H1 (cell line): ENCODE measurements at regions not wholly inside any gene's neighbourhood (a gene's known extent, or its start where the extent isn't known, plus 50 kb on each side); places are given as distances from the start of the nearest gene placed in this dataset.
A peak's percentile ranks its signal among the peaks of the same experiment; 100 is the strongest.

Source experiments
- CTCF ChIA-PET: fragments of 300-600 bp; sonication (Branson Sonifier 250); formaldehyde crosslinking; loops from one replicate; lab custom pipeline; 2021; ENCODE audit not compliant: partially characterized antibody; lab: Charles Lee
- POLR2A ChIA-PET: fragments of 300-600 bp; sonication (Branson Sonifier 250); formaldehyde crosslinking; loops from one replicate; lab custom pipeline; 2021; ENCODE audit warnings: inconsistent platforms; ENCODE audit not compliant: partially characterized antibody; lab: Charles Lee
- DNase-seq, 2 experiments: peaks; one replicate each; pipeline versions ENCODE4 v3.0.0 to v3.0.0-alpha.2; 2010 to 2022; ENCODE audit warnings: low spot score in 2 of 2, low read depth in 1 of 2, mixed read lengths in 1 of 2
- FAIRE-seq: peaks from 2 replicates; lab custom pipeline; 2011; peaks lifted over from hg19 to GRCh38; lab: Jason Lieb, UNC
- H2AFZ ChIP-seq: 2 replicates; pipeline ENCODE4 v1.8.1; 2012; ENCODE audit warnings: low read length, inconsistent platforms
- H2AK5ac ChIP-seq: 2 replicates; pipeline ENCODE4 v1.6.1; 2013; ENCODE audit warnings: low read depth, low read length
- H2BK120ac ChIP-seq: replicated peaks from 2 replicates; pipeline ENCODE3; 2013; ENCODE audit warnings: low read depth, low read length, inconsistent platforms
- H2BK12ac ChIP-seq: 2 replicates; pipeline ENCODE4 v1.6.1; 2013; ENCODE audit warnings: low read depth, low read length
- H2BK15ac ChIP-seq: 2 replicates; pipeline ENCODE4 v1.6.1; 2013; ENCODE audit warnings: low read length
- H2BK20ac ChIP-seq: 2 replicates; pipeline ENCODE4 v1.6.1; 2013; ENCODE audit warnings: low read length
- H2BK5ac ChIP-seq: 2 replicates; pipeline ENCODE4 v1.6.1; 2013; ENCODE audit warnings: low read depth, low read length
- H3K14ac ChIP-seq: 2 replicates; pipeline ENCODE4 v1.6.1; 2013; ENCODE audit warnings: inconsistent platforms; ENCODE audit not compliant: insufficient read length
- H3K18ac ChIP-seq: 2 replicates; pipeline ENCODE4 v1.6.1; 2013; ENCODE audit warnings: low read length; ENCODE audit errors: extremely low read depth
- H3K23ac ChIP-seq: 2 replicates; pipeline ENCODE4 v1.6.1; 2013; ENCODE audit warnings: inconsistent platforms; ENCODE audit not compliant: insufficient read length
- H3K23me2 ChIP-seq: 2 replicates; pipeline ENCODE4 v1.6.1; 2013; ENCODE audit warnings: low read depth, low read length
- H3K27ac ChIP-seq: 2 replicates; pipeline ENCODE4 v1.6.1; 2011; ENCODE audit warnings: low read depth, low read length, inconsistent platforms
- H3K27me3 ChIP-seq, 4 experiments: replicated peaks in 1 of 4; 1 replicate in 1 of 4; 2 replicates in 3 of 4; pipeline versions ENCODE4 v1.6.1 to v1.8.1; 2011 to 2013; ENCODE audit warnings: low read length in 3 of 4, mild to moderate bottlenecking in 3 of 4, inconsistent platforms in 2 of 4, mixed read lengths in 2 of 4, moderate library complexity in 1 of 4; ENCODE audit not compliant: control insufficient read depth in 3 of 4, insufficient read depth in 3 of 4; ENCODE audit errors: extremely low read depth in 1 of 4
- H3K36me3 ChIP-seq, 4 experiments: 2 replicates each; pipeline versions ENCODE4 v1.6.1 to v1.8.1; 2011 to 2013; ENCODE audit warnings: mild to moderate bottlenecking in 4 of 4, low read length in 3 of 4, moderate library complexity in 2 of 4, control low read depth in 1 of 4, inconsistent platforms in 1 of 4; ENCODE audit not compliant: insufficient read depth in 4 of 4, control insufficient read depth in 2 of 4
- H3K4ac ChIP-seq: replicated peaks from 2 replicates; pipeline ENCODE3; 2013; ENCODE audit warnings: low read length, low read depth, mixed read lengths, inconsistent platforms; ENCODE audit not compliant: insufficient read length
- H3K4me1 ChIP-seq, 4 experiments: replicated peaks in 1 of 4; 1 replicate in 1 of 4; 2 replicates in 3 of 4; pipeline versions ENCODE4 v1.6.1 to v1.8.1; 2011 to 2013; ENCODE audit warnings: low read length in 3 of 4, inconsistent platforms in 2 of 4, mixed read lengths in 1 of 4; ENCODE audit not compliant: insufficient read depth in 4 of 4, control insufficient read depth in 3 of 4
- H3K4me2 ChIP-seq, 2 experiments: 2 replicates each; pipeline versions ENCODE4 v1.6.1 to v1.8.1; 2011 to 2013; ENCODE audit warnings: low read depth in 2 of 2, low read length in 2 of 2, control low read depth in 1 of 2, inconsistent platforms in 1 of 2, mild to moderate bottlenecking in 1 of 2; ENCODE audit not compliant: insufficient read depth in 1 of 2
- H3K4me3 ChIP-seq, 4 experiments: fragments of 200-600, 300-600 bp in 1 of 4; sonication (generic), shearing (Covaris generic), sonication (Bioruptor Twin) in 1 of 4; 2 replicates each; pipeline versions ENCODE4 v1.5.1 to v1.8.1; 2011 to 2016; ENCODE audit warnings: low read length in 4 of 4, low read depth in 3 of 4, control low read depth in 2 of 4, inconsistent platforms in 2 of 4, mild to moderate bottlenecking in 2 of 4, mixed read lengths in 1 of 4, moderate library complexity in 1 of 4; ENCODE audit not compliant: insufficient read depth in 2 of 4; ENCODE audit errors: extremely low read depth in 1 of 4
- H3K56ac ChIP-seq: replicated peaks from 2 replicates; pipeline ENCODE3; 2013; ENCODE audit warnings: low read depth, mild to moderate bottlenecking, mixed read lengths, low read length, inconsistent platforms; ENCODE audit not compliant: insufficient read length
- H3K79me1 ChIP-seq: 2 replicates; pipeline ENCODE4 v1.6.1; 2013; ENCODE audit warnings: low read depth, low read length, control low read depth
- H3K79me2 ChIP-seq, 2 experiments: 2 replicates each; pipeline versions ENCODE4 v1.6.1 to v1.8.1; 2012 to 2013; ENCODE audit warnings: low read length in 2 of 2, mild to moderate bottlenecking in 2 of 2, inconsistent platforms in 1 of 2; ENCODE audit not compliant: insufficient read depth in 2 of 2, control insufficient read depth in 1 of 2
- H3K9ac ChIP-seq, 4 experiments: replicated peaks in 1 of 4; 1 replicate in 1 of 4; 2 replicates in 3 of 4; pipeline versions ENCODE4 v1.6.1 to v1.8.1; 2011 to 2013; ENCODE audit warnings: low read depth in 3 of 4, low read length in 3 of 4, control low read depth in 2 of 4, mild to moderate bottlenecking in 2 of 4, moderate library complexity in 2 of 4, inconsistent platforms in 1 of 4; ENCODE audit errors: extremely low read depth in 1 of 4
- H3K9me3 ChIP-seq, 2 experiments: 2 replicates each; pipeline versions ENCODE4 v1.6.1 to v1.8.1; 2012 to 2013; ENCODE audit warnings: mild to moderate bottlenecking in 2 of 2, moderate library complexity in 2 of 2, control low read depth in 1 of 2, inconsistent platforms in 1 of 2, low read depth in 1 of 2, low read length in 1 of 2, mixed read lengths in 1 of 2; ENCODE audit not compliant: insufficient read depth in 2 of 2
- H4K20me1 ChIP-seq, 2 experiments: replicated peaks in 1 of 2; 2 replicates each; pipeline versions ENCODE3 to v1.8.1; 2011 to 2013; ENCODE audit warnings: inconsistent platforms in 2 of 2, low read length in 2 of 2, mild to moderate bottlenecking in 1 of 2; ENCODE audit not compliant: insufficient read depth in 2 of 2, control insufficient read depth in 1 of 2
- H4K5ac ChIP-seq: 2 replicates; pipeline ENCODE4 v1.6.1; 2013; ENCODE audit warnings: low read length, low read depth, mixed read lengths, inconsistent platforms; ENCODE audit not compliant: insufficient read length
- H4K8ac ChIP-seq: 2 replicates; pipeline ENCODE4 v1.8.0; 2013; ENCODE audit warnings: mild to moderate bottlenecking, moderate library complexity, low read length, inconsistent platforms; ENCODE audit not compliant: insufficient read depth; ENCODE audit errors: extremely low read depth
- H4K91ac ChIP-seq: replicated peaks from 2 replicates; pipeline ENCODE3; 2013; ENCODE audit warnings: low read length, mixed read lengths, inconsistent platforms; ENCODE audit not compliant: insufficient read length
- CREB1 ChIP-seq: IDR thresholded peaks from 2 replicates; pipeline ENCODE4 v1.6.1; 2012; ENCODE audit warnings: inconsistent platforms
- CTBP2 ChIP-seq: IDR thresholded peaks from 2 replicates; pipeline ENCODE4 v1.7.0; 2011; ENCODE audit warnings: borderline replicate concordance, mild to moderate bottlenecking, moderate library complexity, mixed read lengths, low read length; ENCODE audit not compliant: insufficient read depth, insufficient read length
- EZH2 ChIP-seq: fragments of 200-600 bp; sonication (generic); IDR thresholded peaks from 2 replicates; pipeline ENCODE4 v1.7.1; 2012; ENCODE audit warnings: low read depth, mild to moderate bottlenecking, moderate library complexity, low read length, inconsistent platforms; ENCODE audit not compliant: severe bottlenecking
- KDM4A ChIP-seq: IDR thresholded peaks from one replicate; pipeline ENCODE4 v1.7.1; 2012; ENCODE audit warnings: low read depth, mild to moderate bottlenecking, moderate library complexity, low read length, inconsistent platforms; ENCODE audit not compliant: severe bottlenecking
- MAFK ChIP-seq: IDR thresholded peaks from 2 replicates; pipeline ENCODE4 v1.6.1; 2012; ENCODE audit warnings: low read depth, mild to moderate bottlenecking, improper control_type of control experiment, low read length
- POLR2AphosphoS5 ChIP-seq: IDR thresholded peaks from 2 replicates; pipeline ENCODE4 v1.6.1; 2011; ENCODE audit warnings: low read depth, low read length
- POU5F1 ChIP-seq: IDR thresholded peaks from 2 replicates; pipeline ENCODE4 v1.6.1; 2011; ENCODE audit warnings: low read depth, mild to moderate bottlenecking, low read length, moderate library complexity
- RXRA ChIP-seq: IDR thresholded peaks from 2 replicates; pipeline ENCODE4 v1.6.1; 2011; ENCODE audit warnings: low read depth, mild to moderate bottlenecking, low read length, moderate library complexity; ENCODE audit not compliant: insufficient read depth
- SIRT6 ChIP-seq: IDR thresholded peaks from one replicate; pipeline ENCODE4 v1.7.1; 2012; ENCODE audit warnings: low read length, inconsistent platforms
- SP1 ChIP-seq: IDR thresholded peaks from 2 replicates; pipeline ENCODE4 v1.6.1; 2011; ENCODE audit warnings: low read depth, low read length
- SP4 ChIP-seq: IDR thresholded peaks from 2 replicates; pipeline ENCODE4 v1.6.1; 2012; ENCODE audit warnings: low read length, inconsistent platforms
- TAF1 ChIP-seq: IDR thresholded peaks from 2 replicates; pipeline ENCODE4 v1.6.1; 2011; ENCODE audit warnings: mild to moderate bottlenecking, low read depth, low read length
- WGBS, 2 experiments: shearing (Covaris generic) in 1 of 2; methylation state at CpG; one replicate each; pipeline versions ENCODE4 v1.1.6 to v1.1.7; 2013 to 2015; ENCODE audit warnings: low lambda C conversion rate in 2 of 2, mixed read lengths in 2 of 2, inconsistent platforms in 1 of 2, low coverage in 1 of 2, missing lambda C conversion rate in 1 of 2; ENCODE audit not compliant: insufficient replicate concordance in 2 of 2, insufficient coverage in 1 of 2, insufficient read length in 1 of 2; ENCODE audit errors: extremely low coverage in 1 of 2, missing lambda C conversion rate in 1 of 2; 5-methylcytosine and 5-hydroxymethylcytosine counted together
- TF ChIP-seq, protein P1 (sequence below): IDR thresholded peaks from 2 replicates; pipeline ENCODE4 v1.6.1; 2012; ENCODE audit warnings: inconsistent platforms

DNA sequence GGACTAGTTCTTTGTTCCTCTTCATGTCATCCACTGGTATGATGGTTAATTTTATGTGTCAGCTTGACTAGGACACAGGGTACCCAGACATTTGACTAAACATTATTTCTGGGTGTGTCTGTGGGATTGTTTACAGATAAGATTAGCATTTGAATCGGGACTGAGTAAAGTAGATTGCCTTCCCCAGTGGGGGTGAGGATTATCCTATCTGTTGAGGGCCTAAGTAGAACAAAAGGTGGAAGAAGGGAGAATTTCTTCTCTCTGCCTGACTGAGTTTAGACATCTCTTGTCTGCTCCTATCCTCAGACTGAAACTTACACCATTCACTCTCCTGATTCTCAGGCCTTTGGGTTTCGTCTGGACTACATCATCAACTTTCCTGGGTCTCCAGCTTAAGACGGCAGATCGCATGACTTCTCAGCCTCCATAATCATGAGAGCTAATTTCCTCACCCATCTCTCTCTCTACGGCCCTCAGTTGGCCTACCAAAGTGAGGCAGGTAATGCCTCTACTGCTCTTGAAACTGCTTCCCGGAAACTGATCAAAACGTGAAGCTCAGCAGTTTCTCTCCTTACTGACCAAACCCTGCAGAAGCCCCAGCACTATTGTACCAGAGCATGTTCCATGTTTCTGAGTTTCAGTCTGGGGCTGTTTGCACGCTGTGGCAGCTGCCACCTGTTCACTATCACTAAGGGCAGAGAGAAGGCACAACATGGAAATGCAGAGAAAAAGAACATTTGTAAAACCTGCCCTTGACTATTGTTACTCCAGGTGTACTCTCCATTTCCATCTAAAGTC, 95.4 kb downstream of the NXPE2 start:
- H3K9me3 ChIP-seq: no peaks in the 10 kb centered on the region
- H3K14ac ChIP-seq: no peak overlapping the region
- H2AFZ ChIP-seq: no peak overlapping the region
- no peak overlapping the region for H3K27ac ChIP-seq
- no peak for DNase-seq
- H3K36me3 ChIP-seq: no peaks in the 10 kb centered on the region
- H4K8ac ChIP-seq: no peak overlapping the region
- ChIA-PET POLR2A (no interaction called here), CTCF (interaction anchor here (0.6 to 3.8 kb wide), 68 partner anchors 8 to 1334 kb away, joined by 3 to 30 read pairs (median 4); no protein-coding TSS in a partner anchor)
- WGBS, 2 experiments: 70% methylated on average over 8 of the region's 8 CpGs; no CpG with 5 or more reads in 1 of the 2 experiments
- H2BK15ac ChIP-seq: no peak overlapping the region
- no peak overlapping the region for H3K56ac ChIP-seq
- H2BK12ac ChIP-seq: peak overlapping the region; percentile 62; the same call in 1 of the 2 replicates
- H4K20me1 ChIP-seq: no peaks in the 10 kb centered on the region
- no peak overlapping the region for H3K23ac ChIP-seq
- no peak overlapping the region for H3K9ac ChIP-seq
- peak overlapping the region in 1 of 4 experiments; percentile 26; a peak in 1 of 8 replicates for H3K4me3 ChIP-seq
- H3K27me3 ChIP-seq: peaks cover 0 to 11% (median 5%) of the 10 kb centered on the region in 4 experiments; a peak in 5 of 7 replicates
- H4K5ac ChIP-seq: no peak overlapping the region
- H2AK5ac ChIP-seq: no peak overlapping the region
- no peak overlapping the region for H3K18ac ChIP-seq
- H2BK20ac ChIP-seq: no peak overlapping the region
- H3K79me1 ChIP-seq: no peaks in the 10 kb centered on the region
- no peak overlapping the region for H2BK5ac ChIP-seq
- H3K4ac ChIP-seq: no peak overlapping the region
- FAIRE-seq: peak; percentile 24
- H2BK120ac ChIP-seq: peak overlapping the region; percentile 33
- peaks cover 4 to 14% (median 10%) of the 10 kb centered on the region in 4 experiments; a peak in 4 of 7 replicates for H3K4me1 ChIP-seq
- no peak overlapping the region for H4K91ac ChIP-seq
- H3K79me2 ChIP-seq: no peaks in the 10 kb centered on the region
- peak overlapping the region; percentile 22 to 57; a peak in 3 of 4 replicates for H3K4me2 ChIP-seq
- H3K23me2 ChIP-seq: no peaks in the 10 kb centered on the region
- TF ChIP-seq RXRA (no peak), TAF1 (no peak), SIRT6 (no peak), POLR2AphosphoS5 (no peak), CTBP2 (no peak), SP1 (0 out of 2 replicates have a peak, but pooled peaks have one; percentile 16), CREB1 (no peak), EZH2 (no peak), POU5F1 (no peak), KDM4A (no peak), SP4 (no peak), MAFK (no peak)
- TF ChIP-seq, protein P1, sequence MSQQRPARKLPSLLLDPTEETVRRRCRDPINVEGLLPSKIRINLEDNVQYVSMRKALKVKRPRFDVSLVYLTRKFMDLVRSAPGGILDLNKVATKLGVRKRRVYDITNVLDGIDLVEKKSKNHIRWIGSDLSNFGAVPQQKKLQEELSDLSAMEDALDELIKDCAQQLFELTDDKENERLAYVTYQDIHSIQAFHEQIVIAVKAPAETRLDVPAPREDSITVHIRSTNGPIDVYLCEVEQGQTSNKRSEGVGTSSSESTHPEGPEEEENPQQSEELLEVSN: no peak
